ENCODE measurements at regions not wholly inside any gene's neighbourhood (a gene's known extent, or its start where the extent isn't known, plus 50 kb on each side); places are given as distances from the start of the nearest gene placed in this dataset.

DNA sequence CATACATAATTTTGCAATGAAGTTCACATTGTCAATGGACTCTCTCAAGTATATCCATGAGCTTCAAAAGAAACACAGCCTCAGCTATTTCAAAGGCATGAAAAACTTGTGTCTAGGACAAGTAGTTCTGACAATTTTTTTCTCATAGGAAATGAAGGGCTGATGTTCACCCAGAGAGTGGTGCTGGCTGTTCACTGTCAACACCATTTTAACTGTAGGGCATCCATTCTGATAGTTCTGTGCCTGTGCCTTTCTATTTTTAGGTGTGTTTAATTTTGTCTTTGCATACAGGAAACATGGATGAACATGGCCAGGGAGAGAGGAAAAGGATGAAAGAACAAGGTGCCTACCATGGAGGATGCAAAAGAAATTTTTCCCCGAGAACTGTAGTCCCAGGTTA, 135.3 kb upstream of the MAP9 start:
- DNase-seq = no peak

DNA sequence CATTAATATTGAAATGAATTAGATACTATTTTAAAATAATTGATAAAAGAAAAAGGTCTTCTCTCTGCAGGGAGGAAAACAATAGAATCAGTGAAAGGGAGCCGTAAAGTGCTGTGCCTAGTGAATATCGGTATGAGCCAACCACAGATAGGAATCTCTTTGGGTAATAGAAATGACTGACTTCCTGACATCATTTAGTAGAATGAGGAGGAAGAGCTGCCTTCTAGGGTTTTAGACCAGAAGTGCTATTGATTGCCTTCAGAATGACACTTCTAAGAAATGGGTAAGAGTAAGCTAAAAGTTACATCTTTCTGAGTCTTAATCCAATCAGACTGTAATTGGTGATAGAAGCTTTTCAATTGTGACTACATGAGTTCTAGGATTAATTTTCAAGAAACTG, 134.0 kb upstream of the MAP9 start:
- no peak for DNase-seq

DNA sequence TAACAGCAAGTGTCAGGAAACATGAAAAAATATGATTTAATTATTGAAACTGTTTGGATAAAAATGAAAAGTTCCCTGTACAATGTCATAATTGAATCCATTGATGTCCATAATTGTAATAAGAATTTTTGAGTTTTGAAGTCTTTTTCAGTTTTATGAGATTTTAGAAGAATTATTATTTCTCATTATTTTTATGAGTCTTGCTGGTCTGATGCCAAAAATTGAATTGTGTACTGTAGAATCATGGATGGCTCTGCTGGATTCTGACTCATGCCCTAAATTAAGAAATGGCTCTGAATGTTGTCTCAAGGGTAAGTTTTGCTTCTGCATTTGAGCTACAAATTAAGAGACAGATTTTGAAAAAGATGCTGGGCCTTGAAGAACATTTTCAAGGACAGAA, 132.8 kb upstream of the MAP9 start:
- no peak for DNase-seq

DNA sequence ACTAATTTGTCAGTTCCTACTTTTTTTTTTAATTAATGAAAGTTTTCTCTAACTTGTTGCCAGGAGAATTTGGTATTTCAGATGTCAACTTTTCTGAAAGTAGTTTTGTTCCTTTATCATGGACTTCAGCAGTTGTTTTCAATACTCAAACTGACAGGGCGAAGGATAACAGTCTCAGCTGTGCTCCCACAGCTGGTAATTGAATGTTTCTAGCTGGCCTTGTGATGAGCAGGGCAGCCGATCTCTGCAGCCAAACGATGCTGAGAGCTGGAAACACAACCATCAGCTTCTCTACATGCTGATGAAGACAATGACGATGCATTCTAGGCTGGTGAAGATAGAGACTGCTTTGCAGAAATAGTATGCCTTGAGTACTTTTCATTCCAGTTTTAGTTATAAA, 130.0 kb upstream of the MAP9 start:
- no peak for DNase-seq

DNA sequence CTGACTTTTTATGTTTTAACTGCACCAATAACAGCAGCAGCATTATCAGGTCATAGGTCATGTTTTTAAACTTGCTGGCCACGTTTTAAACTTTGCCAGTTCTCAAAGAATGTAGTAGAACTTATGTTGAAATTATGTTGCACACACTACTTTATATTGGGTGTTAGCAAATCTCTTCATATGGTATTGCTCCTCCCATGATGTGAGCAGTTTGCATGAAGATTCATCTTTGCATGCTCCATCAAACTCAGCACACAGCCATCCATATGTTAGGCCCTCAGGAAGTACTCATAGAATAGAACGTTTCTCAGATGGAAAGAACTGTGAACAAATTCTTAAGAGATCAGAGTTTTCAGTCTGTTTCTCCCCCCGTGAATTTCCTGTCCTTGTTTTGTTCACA, 128.6 kb upstream of the MAP9 start:
- DNase-seq = no peak

DNA sequence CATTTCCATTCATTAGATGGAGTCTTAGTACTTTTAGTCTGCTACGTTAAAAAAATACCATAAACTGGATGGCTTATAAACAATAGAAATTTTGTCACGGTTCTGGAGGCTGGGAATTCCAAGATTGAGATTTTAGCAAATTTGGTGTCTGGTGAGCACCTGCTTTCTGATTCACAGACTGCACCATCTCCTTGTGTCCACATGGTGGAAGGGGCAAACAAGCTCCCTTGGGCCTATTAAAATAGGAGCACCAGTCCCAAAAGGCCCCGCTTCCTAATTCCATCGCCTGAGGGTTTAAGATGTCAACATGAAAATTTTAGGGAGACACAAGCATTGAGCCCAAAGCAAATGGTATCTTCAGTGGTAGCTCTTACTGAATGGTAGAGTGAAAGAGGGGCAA, 120.5 kb upstream of the MAP9 start:
- no peak for DNase-seq

DNA sequence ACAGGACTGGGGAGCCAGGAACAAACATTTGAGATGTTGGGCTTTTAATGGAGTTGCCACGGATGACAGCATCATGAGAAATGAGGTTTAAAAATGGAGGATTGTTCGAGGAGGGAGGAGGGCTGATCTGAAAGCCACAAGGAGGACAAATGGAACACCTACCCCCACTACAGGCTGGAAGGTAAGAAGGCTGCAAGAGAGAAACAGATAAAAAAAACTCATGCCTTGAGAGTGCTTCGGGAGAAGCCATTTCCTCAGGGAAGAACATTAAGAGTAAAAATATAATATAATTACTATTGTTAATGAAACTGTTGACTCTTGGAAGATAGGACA, 119.5 kb upstream of the MAP9 start:
- no peak for DNase-seq

DNA sequence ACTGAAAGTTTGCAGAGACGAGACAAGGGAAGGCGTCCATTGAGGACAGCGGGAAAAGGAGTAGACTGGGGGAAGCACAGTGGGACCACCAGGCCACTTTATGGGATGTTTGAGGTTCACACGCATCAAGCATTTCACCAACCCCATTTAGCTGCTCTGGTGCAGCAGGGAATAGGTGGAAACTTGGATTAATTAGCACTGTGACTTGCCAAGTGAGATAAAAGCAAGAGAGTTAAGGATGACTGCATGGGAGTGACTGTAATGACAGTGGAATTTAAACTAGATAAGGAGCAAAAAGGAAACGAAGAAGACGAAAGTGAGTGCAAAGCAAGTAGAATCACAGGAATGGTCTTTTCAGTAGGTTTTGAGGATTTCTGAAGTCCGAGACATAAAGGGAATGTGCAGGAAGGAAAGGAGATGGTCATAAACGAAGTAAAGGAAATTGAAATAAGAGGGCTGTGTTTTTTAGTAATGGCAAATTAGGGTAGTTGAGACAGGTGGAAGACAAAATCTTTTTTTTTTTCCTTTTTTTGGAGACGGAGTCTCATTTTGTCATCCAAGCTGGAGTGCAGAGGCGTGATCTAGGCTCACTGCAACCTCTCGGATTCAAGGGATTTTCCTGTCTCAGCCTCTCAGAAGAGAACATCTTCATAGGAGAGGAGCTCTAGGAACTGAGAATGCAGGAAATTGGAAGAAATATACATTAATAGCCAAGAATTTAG, 119.0 kb upstream of the MAP9 start:
- DNase-seq = no peak

DNA sequence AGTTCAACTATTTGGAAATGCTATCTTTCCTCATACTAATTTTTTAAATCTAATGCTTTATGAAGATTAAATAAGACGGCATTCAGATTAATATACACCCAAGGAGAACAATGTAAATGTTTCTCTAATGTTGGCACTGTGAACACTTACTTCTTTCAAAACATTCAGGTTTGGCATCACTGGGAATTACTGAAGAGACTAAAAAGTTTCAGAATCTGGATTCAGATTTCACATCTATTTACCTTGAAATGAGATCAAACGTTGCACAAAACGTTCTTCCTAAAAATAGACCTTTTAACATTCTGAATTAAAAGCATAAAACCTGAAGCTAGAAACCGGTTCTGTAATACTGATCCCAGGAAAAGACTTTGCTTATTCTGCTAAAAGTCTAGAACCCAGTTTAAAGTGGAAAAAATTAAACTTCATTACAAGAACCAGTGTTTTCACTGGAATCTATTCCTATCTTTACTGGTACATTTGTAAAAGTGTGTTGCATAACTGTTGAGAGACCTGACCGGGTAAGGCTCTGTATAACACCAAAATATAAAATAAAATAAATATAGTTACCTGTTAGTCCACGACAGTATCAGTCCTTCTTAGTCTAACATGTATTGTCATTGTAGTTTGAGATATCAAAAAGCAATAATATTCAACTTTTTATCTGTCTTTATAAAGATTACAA, 117.4 kb upstream of the MAP9 start:
- no peak for DNase-seq

DNA sequence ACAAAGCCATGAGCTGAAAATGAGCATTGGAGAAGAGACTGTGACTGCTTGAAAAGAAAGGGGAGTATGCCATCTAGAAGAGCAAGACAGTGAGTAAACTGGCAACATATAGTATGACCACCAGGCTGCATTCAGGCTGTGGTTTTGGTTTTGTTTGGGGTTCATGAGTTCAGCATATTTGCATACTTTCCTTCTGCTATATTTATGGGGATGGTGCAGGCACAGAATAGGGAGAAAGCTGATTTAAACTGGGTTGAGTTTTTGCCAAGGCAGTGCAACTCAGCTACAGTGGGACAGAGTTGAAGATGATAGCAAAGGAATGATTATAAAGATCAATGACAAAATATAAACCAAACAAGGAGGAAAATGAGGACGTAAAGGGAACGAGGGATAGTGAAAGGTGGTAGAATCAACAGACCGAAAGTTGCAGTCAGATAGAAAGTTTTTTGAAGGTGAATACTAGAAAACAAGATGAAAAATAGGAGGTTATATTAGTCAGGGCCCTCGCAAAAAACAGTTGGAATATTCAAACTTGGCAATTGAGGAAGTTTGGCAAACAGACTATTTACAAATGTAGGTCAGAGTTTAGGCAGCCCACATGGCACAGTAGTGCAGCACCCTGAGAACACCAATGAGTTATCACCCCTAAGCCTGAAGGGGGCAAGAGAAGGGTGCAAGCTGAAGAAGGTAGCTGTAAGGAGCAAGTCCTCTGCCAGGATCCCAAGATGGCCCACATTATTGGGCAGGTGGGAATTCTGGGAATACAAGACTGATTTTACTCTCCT, 114.8 kb upstream of the MAP9 start:
- no peak for DNase-seq

DNA sequence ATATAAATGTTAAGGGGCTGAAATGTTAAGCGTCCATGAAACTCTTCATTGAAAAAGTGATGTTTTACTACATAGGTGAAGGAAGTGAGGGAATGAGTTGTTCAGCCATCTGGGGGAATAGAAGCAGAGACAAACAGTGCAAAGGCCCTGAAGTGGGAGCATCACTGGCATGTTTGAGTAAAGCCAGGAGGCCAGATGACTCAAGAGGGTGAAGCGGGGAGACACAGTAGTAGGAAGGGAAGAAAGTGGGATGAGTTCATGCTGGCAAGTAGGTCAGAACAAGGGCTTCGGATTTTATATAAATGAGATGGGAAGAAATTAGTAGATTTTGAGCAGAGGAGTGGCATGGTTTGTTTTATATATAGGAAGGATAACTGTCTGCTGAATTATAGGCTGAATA, 112.5 kb upstream of the MAP9 start:
- no peak for DNase-seq

DNA sequence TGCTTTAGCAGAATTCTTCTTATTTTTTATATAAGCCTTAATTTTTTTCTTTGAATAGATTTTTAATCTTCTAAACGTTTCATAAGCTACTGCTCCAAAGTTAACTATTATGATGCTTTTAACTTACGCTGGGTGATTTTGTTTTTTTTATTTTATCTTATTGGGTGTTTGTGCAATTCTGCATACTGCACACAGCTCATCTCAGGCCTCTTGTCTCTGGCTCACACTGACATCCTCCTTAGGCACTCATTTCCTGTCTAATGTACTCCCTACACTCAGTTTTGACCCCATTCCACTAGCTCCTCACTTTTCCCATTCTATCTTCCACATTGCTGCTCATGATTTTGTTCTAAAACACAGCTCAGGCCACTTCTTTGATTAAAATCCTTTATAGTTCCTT, 111.9 kb upstream of the MAP9 start:
- no peak for DNase-seq

DNA sequence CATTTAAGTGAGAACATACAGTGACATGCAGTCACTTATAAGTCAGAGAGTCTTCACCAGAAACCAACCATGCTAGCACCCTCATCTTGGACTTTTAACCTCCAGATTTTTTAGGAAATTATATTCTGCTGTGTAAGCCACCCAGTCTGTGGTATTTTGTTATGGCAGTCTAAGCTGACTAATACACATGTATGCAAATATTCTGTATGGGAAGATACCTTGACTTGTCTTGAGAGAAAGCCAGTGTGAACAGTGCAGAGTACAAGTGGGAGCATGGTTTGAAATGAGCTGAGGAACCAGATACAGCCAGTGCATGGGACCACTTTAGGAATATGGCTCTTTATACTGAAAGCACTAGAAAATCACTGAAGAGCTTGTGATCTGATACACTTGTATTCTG, 110.4 kb upstream of the MAP9 start:
- DNase-seq = no peak

DNA sequence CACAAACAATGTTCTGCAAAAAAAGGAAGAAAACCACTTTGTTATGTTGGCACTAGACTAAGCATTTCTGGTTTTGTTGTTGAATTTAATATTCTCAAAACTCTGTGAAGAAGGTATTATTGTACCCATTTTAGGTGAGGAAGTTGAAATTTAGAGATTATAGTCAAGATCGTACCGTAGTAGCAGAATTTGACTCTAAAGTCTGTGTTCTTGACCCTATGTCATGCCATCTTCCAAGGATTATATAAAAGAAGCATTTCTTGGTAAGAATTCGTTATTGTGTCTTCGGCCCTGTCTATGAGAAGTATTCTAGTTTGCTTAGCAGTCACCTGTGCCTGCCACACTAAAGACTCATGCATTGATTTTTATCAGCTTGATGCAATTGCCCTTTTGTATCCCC, 104.4 kb upstream of the MAP9 start:
- no peak for DNase-seq

DNA sequence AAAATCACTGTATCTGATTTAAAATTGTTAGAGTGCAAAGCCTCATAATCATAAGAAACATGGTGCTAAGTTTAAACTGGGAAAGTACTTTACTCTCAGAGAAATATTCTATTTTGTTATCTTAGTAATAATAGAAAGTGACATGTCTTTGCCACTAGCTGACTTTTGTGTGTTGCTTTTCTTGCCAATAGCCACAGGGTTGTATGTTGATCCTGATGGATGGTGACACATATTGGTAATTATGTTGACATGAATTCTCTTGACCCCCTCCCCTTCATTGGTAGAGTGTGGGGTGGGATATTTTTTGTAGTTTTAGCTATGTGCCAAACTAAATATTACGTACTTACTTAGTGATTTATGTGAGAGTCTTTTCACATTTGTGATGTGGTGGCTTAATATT, 103.1 kb upstream of the MAP9 start:
- DNase-seq = no peak

DNA sequence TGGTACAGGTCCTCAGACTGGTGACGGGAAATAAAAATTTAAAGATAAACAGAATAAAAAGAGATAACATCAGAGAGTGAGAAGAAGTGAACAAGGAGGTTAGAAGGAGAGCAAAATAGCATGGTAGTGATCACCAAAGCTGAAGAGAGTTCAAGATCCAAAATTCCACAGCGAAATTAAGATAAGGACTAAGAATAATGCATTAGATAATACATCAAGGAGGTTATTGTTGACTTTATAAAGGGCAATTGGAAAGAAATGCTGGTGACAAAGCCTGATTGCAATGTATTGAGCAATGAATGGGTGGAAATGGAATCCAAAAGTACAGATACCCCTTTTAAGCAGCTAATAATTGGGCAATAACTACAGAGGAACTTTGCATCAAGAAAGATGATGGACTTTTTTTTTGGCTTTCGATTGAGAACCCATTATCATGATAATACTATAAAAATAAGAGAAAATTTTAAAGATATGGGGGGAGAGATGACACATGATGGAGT, 101.6 kb upstream of the MAP9 start:
- DNase-seq = no peak

DNA sequence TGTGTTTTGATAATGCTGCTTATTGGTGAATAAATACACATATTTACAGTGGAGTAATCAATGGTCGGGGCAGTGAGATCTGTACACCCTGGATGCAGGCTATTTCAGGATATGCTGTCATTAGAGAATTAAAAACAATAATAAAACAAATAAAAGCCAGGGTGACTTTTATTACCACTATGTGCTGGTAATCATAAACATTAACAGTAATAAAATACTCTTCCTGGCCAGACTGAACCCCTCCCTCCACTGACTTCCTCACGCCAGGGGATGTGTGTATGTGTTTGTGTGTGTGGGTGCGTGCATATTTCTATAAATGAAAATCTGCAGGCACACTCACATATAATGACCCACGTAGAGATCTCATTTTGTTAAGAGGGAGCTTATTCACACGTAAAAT, 98.0 kb upstream of the MAP9 start:
- DNase-seq = no peak

DNA sequence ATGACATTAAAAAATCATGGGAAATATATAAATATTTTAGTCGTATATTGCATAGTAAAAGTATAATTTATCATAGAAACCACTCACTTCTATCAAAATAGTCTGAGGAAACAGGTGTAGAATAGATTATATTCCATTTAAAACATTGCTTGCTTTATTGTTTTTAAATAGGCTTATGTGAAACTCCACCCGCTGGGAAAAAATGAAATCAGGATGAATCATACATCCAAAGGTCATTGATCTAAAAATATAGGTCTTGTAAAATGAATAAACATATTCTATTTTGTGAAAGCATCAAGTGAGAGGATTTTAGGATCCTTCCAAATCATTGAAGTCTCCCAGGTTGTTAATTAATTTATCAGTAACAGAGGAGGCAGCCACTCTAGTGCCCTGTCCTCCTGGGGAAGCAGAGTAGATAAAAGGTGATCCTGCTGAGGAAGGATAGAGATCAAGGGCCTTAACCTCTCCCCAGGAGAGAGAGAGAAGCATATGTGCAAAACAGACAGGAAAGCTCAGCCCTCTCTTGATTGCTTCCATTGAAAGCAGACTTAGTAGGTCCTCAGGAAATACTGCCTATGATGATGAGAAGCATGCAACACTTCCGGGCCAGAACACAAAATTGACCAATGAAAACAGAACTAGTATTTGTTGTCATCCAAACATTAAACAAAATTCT, 96.8 kb upstream of the MAP9 start:
- DNase-seq = no peak

DNA sequence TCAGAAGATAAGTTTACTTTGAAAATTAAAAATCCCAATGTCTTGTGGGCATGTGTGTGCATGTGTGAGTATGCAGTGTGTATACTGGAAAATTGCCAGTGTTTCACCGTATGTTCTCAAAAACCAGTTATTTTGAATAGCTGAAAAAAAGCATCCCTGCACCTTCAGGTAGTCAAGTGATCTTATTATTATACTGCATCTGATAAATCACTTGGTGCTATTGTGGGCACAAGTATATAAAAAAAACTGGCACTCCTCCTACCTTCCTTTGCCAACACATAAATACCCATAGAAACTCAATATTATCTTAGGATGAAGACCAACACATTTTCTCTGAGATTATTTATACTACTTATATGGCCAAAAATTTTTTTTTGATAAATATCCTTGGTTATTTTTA, 91.5 kb upstream of the MAP9 start:
- no peak for DNase-seq

DNA sequence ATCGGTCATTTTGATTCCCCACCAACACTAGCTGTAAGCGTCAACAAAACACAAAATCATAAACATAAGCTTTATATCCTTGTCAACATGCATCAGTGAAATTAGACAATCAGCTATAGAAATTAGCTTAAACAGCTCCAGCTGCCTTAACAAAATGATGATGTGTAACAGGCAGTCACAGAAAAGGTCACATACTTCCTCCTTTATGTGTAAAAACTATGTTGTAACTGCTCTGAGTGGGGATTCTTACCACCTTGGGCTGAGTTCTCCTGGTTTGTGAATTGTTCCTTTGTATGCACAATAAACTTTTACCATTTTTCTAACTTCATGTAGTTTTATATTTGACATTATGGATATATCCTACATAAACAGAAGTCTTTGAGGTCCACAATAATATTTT, 73.9 kb upstream of the MAP9 start:
- DNase-seq = no peak

DNA sequence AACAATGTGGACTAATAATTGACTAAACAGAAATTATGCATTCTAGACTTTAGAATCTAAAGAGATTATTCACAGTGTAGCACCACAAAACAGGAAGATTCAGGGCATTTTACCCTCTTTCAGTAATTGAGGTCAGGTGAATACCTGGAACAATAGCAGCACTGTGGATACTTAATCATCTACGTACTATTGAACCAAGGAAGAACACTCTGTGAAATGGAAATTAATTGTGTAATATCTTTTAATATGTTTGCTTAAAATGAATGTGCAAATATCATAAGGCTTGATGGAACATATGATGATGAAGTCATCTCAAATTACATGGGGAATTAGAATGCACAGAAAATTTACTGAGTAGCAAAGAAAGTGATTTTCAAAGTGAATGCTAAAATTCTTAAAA, 68.5 kb upstream of the MAP9 start:
- DNase-seq = no peak

DNA sequence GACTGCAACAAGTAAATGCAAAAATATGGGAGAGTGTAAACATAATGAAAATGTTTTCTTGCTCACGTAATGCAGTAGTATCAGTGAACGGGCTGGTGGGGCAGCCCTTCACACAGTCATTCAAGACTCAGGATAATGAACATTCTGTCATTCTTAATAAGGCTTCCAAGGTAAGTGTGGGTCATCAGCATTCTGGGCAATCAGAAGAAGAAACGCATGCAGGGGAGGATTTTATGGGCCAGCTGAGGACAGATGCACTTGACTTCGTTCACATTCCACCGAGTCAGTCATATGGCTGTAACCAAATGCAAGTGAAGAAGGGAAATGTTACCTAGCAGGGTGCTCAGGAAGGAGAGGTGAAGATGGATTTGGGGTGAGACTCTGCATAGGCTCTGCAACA, 68.0 kb upstream of the MAP9 start:
- DNase-seq = no peak

DNA sequence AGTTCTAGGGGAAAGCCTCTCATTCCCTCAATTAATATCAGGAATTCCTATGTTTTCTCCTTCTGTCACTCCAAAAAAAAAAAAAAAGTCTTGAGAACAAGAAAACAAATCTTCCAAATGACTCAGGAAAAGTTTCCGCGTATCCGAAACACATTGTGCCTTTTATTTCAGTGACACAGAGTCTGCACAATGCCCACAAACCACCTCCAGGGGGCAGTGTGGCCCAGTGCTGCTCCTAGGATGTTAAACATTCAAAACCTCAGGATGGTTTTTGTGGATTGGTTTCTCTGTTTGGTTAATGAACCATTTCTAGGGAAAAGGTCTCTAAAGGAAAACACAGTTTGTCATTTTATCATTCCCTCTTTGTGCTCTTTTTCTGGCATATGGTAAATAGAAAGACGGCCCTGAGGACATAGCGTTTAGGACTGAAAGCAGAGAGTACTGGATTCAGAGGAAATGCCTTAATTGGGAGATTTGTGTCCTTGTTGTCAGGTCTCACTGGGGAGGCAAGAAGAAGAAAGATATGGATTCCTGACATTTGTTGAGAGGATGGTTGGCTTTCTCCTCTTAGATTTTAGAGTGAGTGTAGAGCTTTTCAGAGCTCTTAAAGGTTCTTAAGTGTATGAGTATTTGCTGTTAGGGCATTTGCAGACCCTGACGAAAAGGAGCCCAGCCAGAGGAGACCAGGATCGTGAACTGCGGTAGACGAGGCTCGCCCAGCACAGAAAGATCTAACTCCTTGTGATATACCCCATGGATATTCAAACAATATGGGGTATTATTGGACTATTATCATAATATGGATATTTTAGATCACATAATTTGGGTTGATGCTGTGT, 65.7 kb upstream of the MAP9 start:
- peak; percentile 56 to 61 for DNase-seq
